ENCODE measurements at regions not wholly inside any gene's neighbourhood (a gene's known extent, or its start where the extent isn't known, plus 50 kb on each side); places are given as distances from the start of the nearest gene placed in this dataset.

- H2BK5ac ChIP-seq (ENCODE audit: low read length), result no peak overlapping the region
- no CpG with 5 or more reads among the region's 8 CpGs for WGBS (ENCODE audit: extremely low coverage, insufficient coverage, low lambda C conversion rate)
- H3K9ac ChIP-seq (ENCODE audit: low read length), result no peak overlapping the region
- peaks cover 8% of the 10 kb centered on the region for H3K4me1 ChIP-seq (ENCODE audit: control insufficient read depth, low read depth, low read length)
- no peak overlapping the region for H4K5ac ChIP-seq (ENCODE audit: low read length)
- no peak overlapping the region for H3K4me3 ChIP-seq (ENCODE audit: low read length)
- no peak overlapping the region for H2AK5ac ChIP-seq (ENCODE audit: low read length)
- no peaks in the 10 kb centered on the region for H3K27me3 ChIP-seq (ENCODE audit: insufficient read depth, low read length, poor library complexity)
- H3K23ac ChIP-seq (ENCODE audit: low read length), result no peak overlapping the region
- no peak overlapping the region for H2BK120ac ChIP-seq (ENCODE audit: low read depth, low read length)
- H3K18ac ChIP-seq (ENCODE audit: low read length), result no peak overlapping the region
- no peak overlapping the region for H2BK15ac ChIP-seq (replicated peaks; ENCODE audit: low read depth)
- no peaks in the 10 kb centered on the region for H3K79me2 ChIP-seq (ENCODE audit: control insufficient read depth, insufficient read depth, low read length)
- no peaks in the 10 kb centered on the region for H3K79me1 ChIP-seq (ENCODE audit: low read length)
- H3K4me2 ChIP-seq (ENCODE audit: low read length), result no peak overlapping the region
- no peak overlapping the region for H3K56ac ChIP-seq (ENCODE audit: low read length)
- H3K36me3 ChIP-seq (ENCODE audit: control insufficient read depth, insufficient read depth, low read length), result no peaks in the 10 kb centered on the region
- H4K8ac ChIP-seq (ENCODE audit: low read depth, low read length), result no peak overlapping the region
- H3K4ac ChIP-seq (ENCODE audit: low read depth, low read length), result no peak overlapping the region
- no peak for DNase-seq
- no peak overlapping the region for H3K27ac ChIP-seq (ENCODE audit: low read depth, low read length)
Measured at GRCh38 chr5:174303035-174303434, 257.5 kb downstream of the NSG2 start.

GRCh38 chr5:174303437-174304045 is 258.0 kb downstream of the NSG2 start:
- no peak for DNase-seq
- H3K4me1 ChIP-seq (ENCODE audit: control insufficient read depth, low read depth, low read length), result peaks cover 8% of the 10 kb centered on the region
- no peak overlapping the region for H3K18ac ChIP-seq (ENCODE audit: low read length)
- no peak overlapping the region for H3K27ac ChIP-seq (ENCODE audit: low read depth, low read length)
- H3K9ac ChIP-seq (ENCODE audit: low read length), result no peak overlapping the region
- H3K79me2 ChIP-seq (ENCODE audit: control insufficient read depth, insufficient read depth, low read length), result no peaks in the 10 kb centered on the region
- no peaks in the 10 kb centered on the region for H3K79me1 ChIP-seq (ENCODE audit: low read length)
- H3K4me3 ChIP-seq (ENCODE audit: low read length), result no peak overlapping the region
- no peaks in the 10 kb centered on the region for H3K36me3 ChIP-seq (ENCODE audit: control insufficient read depth, insufficient read depth, low read length)
- H2BK15ac ChIP-seq (replicated peaks; ENCODE audit: low read depth), result no peak overlapping the region
- H2BK120ac ChIP-seq (ENCODE audit: low read depth, low read length), result no peak overlapping the region
- H3K4ac ChIP-seq (ENCODE audit: low read depth, low read length), result no peak overlapping the region
- H2BK5ac ChIP-seq (ENCODE audit: low read length), result no peak overlapping the region
- no peak overlapping the region for H2AK5ac ChIP-seq (ENCODE audit: low read length)
- no peak overlapping the region for H3K4me2 ChIP-seq (ENCODE audit: low read length)
- no peak overlapping the region for H4K8ac ChIP-seq (ENCODE audit: low read depth, low read length)
- no peak overlapping the region for H4K5ac ChIP-seq (ENCODE audit: low read length)
- no CpG with 5 or more reads among the region's 10 CpGs for WGBS (ENCODE audit: extremely low coverage, insufficient coverage, low lambda C conversion rate)
- H3K56ac ChIP-seq (ENCODE audit: low read length), result no peak overlapping the region
- no peak overlapping the region for H3K23ac ChIP-seq (ENCODE audit: low read length)
- no peaks in the 10 kb centered on the region for H3K27me3 ChIP-seq (ENCODE audit: insufficient read depth, low read length, poor library complexity)

GRCh38 chr5:174305241-174305681 is 259.8 kb downstream of the NSG2 start:
- Histone ChIP-seq H3K9ac (ENCODE audit: low read length) (no peak overlapping the region), H2BK15ac (replicated peaks; ENCODE audit: low read depth) (no peak overlapping the region)
- no peak for DNase-seq

GRCh38 chr5:174306345-174307030 is 261.0 kb downstream of the NSG2 start:
- Histone ChIP-seq H2BK120ac (ENCODE audit: low read depth, low read length) (no peak overlapping the region), H3K23ac (ENCODE audit: low read length) (no peak overlapping the region), H3K79me2 (ENCODE audit: control insufficient read depth, insufficient read depth, low read length) (no peaks in the 10 kb centered on the region), H3K18ac (ENCODE audit: low read length) (no peak overlapping the region), H3K4me1 (ENCODE audit: control insufficient read depth, low read depth, low read length) (peaks cover 6% of the 10 kb centered on the region), H3K36me3 (ENCODE audit: control insufficient read depth, insufficient read depth, low read length) (no peaks in the 10 kb centered on the region), H3K4me2 (ENCODE audit: low read length) (no peak overlapping the region), H4K5ac (ENCODE audit: low read length) (no peak overlapping the region), H3K27ac (ENCODE audit: low read depth, low read length) (no peak overlapping the region), H3K4ac (ENCODE audit: low read depth, low read length) (no peak overlapping the region), H3K27me3 (ENCODE audit: insufficient read depth, low read length, poor library complexity) (no peaks in the 10 kb centered on the region), H4K8ac (ENCODE audit: low read depth, low read length) (no peak overlapping the region), H3K56ac (ENCODE audit: low read length) (peak overlapping the region; percentile 12), H3K4me3 (ENCODE audit: low read length) (no peak overlapping the region), H2AK5ac (ENCODE audit: low read length) (no peak overlapping the region), H3K79me1 (ENCODE audit: low read length) (no peaks in the 10 kb centered on the region), H3K9ac (ENCODE audit: low read length) (no peak overlapping the region), H2BK5ac (ENCODE audit: low read length) (no peak overlapping the region), H2BK15ac (replicated peaks; ENCODE audit: low read depth) (no peak overlapping the region)
- peak; percentile 97 for DNase-seq
- WGBS (ENCODE audit: extremely low coverage, insufficient coverage, low lambda C conversion rate), result no CpG with 5 or more reads among the region's 11 CpGs

More at GRCh38 chr5:174305241-174305681, 259.8 kb downstream of the NSG2 start:
- Histone ChIP-seq H2BK120ac (ENCODE audit: low read depth, low read length) (no peak overlapping the region), H3K4me3 (ENCODE audit: low read length) (no peak overlapping the region), H4K5ac (ENCODE audit: low read length) (no peak overlapping the region), H3K4me2 (ENCODE audit: low read length) (no peak overlapping the region), H3K4ac (ENCODE audit: low read depth, low read length) (no peak overlapping the region), H3K56ac (ENCODE audit: low read length) (no peak overlapping the region), H2AK5ac (ENCODE audit: low read length) (no peak overlapping the region), H3K27me3 (ENCODE audit: insufficient read depth, low read length, poor library complexity) (no peaks in the 10 kb centered on the region), H2BK5ac (ENCODE audit: low read length) (no peak overlapping the region), H3K23ac (ENCODE audit: low read length) (no peak overlapping the region), H3K79me2 (ENCODE audit: control insufficient read depth, insufficient read depth, low read length) (no peaks in the 10 kb centered on the region), H4K8ac (ENCODE audit: low read depth, low read length) (no peak overlapping the region), H3K18ac (ENCODE audit: low read length) (no peak overlapping the region), H3K36me3 (ENCODE audit: control insufficient read depth, insufficient read depth, low read length) (no peaks in the 10 kb centered on the region), H3K4me1 (ENCODE audit: control insufficient read depth, low read depth, low read length) (peaks cover 8% of the 10 kb centered on the region), H3K79me1 (ENCODE audit: low read length) (no peaks in the 10 kb centered on the region), H3K27ac (ENCODE audit: low read depth, low read length) (no peak overlapping the region)
- WGBS (ENCODE audit: extremely low coverage, insufficient coverage, low lambda C conversion rate), result no CpG with 5 or more reads among the region's 8 CpGs

- Histone ChIP-seq H3K9ac (ENCODE audit: low read length) (no peak overlapping the region), H3K27me3 (ENCODE audit: insufficient read depth, low read length, poor library complexity) (no peaks in the 10 kb centered on the region), H2AK5ac (ENCODE audit: low read length) (no peak overlapping the region), H2BK120ac (ENCODE audit: low read depth, low read length) (no peak overlapping the region), H3K4me3 (ENCODE audit: low read length) (no peak overlapping the region), H3K27ac (ENCODE audit: low read depth, low read length) (no peak overlapping the region), H4K5ac (ENCODE audit: low read length) (no peak overlapping the region), H3K36me3 (ENCODE audit: control insufficient read depth, insufficient read depth, low read length) (no peaks in the 10 kb centered on the region), H3K56ac (ENCODE audit: low read length) (no peak overlapping the region), H3K4me2 (ENCODE audit: low read length) (no peak overlapping the region), H2BK5ac (ENCODE audit: low read length) (no peak overlapping the region), H3K23ac (ENCODE audit: low read length) (no peak overlapping the region), H3K79me2 (ENCODE audit: control insufficient read depth, insufficient read depth, low read length) (no peaks in the 10 kb centered on the region), H3K4me1 (ENCODE audit: control insufficient read depth, low read depth, low read length) (peaks cover 3% of the 10 kb centered on the region), H3K18ac (ENCODE audit: low read length) (no peak overlapping the region), H2BK15ac (replicated peaks; ENCODE audit: low read depth) (no peak overlapping the region), H3K4ac (ENCODE audit: low read depth, low read length) (no peak overlapping the region), H3K79me1 (ENCODE audit: low read length) (no peaks in the 10 kb centered on the region), H4K8ac (ENCODE audit: low read depth, low read length) (no peak overlapping the region)
- no CpG with 5 or more reads among the region's 11 CpGs for WGBS (ENCODE audit: extremely low coverage, insufficient coverage, low lambda C conversion rate)
- peak; percentile 51 for DNase-seq
Measured at GRCh38 chr5:174307031-174307408, 261.5 kb downstream of the NSG2 start.
